HG02623 (cell line): ENCODE measurements at regions not wholly inside any gene's neighbourhood (a gene's known extent, or its start where the extent isn't known, plus 50 kb on each side); places are given as distances from the start of the nearest gene placed in this dataset.
"Not testable (repeated sequence)": the region's sequence is repeated elsewhere in the genome, so short reads cannot be mapped to it uniquely, and the experiment has no call there.

Experiments
- ATAC-seq: cut with Tn5 transposase; IDR thresholded peaks from one replicate; pipeline ENCODE4 v1.9.1; 2021; ENCODE audit warnings: moderate library complexity; ENCODE audit not compliant: unreplicated experiment

GRCh38 chr6:131336596-131336995 is 201.3 kb downstream of the AKAP7 start:
- ATAC-seq, result no peak

- not testable (repeated sequence) for ATAC-seq
Observed at GRCh38 chr6:131346896-131347295, 211.6 kb downstream of the AKAP7 start.

- no peak for ATAC-seq
Observed at GRCh38 chr6:131348572-131348971, 213.3 kb downstream of the AKAP7 start.

- ATAC-seq, result no peak
Observed at GRCh38 chr6:131349199-131349598, 213.9 kb downstream of the AKAP7 start.

- no peak for ATAC-seq
Observed at GRCh38 chr6:131353106-131353505, 217.8 kb downstream of the AKAP7 start.

DNA sequence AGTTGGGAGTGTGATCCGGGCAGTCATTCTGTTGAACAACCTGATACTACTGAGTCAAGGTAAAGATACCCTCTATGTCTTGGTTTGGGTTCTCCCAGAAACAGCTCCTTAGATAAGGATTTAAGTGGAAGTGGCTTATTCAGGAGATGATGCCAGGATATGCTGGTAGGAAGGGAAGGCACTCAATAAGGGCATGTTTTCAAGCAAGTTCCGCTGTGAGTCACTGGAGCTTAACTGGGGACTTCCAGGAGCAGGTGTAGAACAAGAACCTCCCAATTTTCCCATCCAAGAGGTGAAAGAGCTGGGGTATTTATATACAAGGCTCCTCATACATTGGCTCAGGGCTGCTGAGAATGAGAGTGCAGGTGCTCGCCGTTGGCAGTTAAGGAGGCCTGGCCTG is 218.6 kb downstream of the AKAP7 start:
- ATAC-seq, result no peak

DNA sequence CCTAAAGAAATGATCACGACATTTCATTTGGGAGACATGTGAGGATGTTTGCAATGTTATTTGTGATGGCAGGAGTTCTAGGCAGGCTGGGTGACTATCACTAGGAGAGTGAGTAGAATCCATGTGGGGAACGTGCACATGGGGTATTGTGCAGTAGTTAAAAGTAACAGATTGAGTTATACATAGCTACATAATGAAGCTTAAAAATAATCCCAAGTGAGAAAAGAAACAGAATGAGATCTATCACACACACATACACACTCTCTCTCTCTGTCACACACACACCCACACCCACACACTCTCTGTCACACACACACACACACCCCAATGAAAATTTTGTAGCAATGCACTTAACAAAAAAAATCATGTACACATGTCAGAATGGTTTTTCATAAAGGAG is 218.7 kb upstream of the ARG1 start:
- no peak for ATAC-seq

DNA sequence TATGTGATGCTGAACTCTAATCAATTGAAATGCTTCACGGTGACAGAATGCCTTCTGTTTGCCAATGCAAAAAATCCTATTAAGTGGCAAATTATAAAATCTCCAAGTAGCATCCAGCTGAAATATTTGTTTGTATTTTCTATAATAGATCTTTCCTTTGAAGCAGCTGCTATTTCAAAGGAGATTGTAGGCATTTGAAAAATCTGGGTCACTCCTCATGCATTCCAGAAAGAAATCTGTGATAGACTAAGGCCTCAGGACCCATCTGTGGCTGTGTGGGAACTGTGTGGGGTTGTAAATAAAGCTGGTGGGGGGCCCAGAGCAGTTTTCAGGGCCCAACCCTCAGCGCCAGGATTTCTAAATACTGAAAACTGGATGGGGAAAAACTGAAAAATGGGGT is 216.9 kb upstream of the ARG1 start:
- ATAC-seq, result no peak

- no peak for ATAC-seq
Observed at GRCh38 chr6:131357501-131357900, 215.5 kb upstream of the ARG1 start.

GRCh38 chr6:131362070-131362469 is 211.0 kb upstream of the ARG1 start:
- no peak for ATAC-seq

DNA sequence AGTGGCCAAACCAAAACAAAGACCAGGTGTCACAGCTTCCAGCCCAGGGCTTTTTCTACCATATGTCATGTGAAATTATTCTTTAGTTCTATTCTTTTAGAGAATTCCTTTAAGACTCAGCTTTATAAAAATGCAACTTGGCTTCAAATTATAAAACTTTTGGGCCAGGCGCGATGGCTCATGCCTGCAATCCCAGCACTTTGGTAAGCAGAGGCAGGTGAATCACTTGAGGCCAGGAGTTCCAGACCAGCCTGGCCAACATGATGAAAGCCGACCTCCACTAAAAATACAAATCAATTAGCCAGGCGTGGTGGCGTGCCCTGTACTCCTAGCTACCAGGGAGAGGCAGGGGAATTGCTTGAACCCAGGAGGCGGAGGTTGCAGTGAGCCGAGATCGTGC is 210.3 kb upstream of the ARG1 start:
- no peak for ATAC-seq

GRCh38 chr6:131363947-131364834 is 208.8 kb upstream of the ARG1 start:
- no peak for ATAC-seq

GRCh38 chr6:131366223-131366622 is 206.8 kb upstream of the ARG1 start:
- ATAC-seq, result no peak

DNA sequence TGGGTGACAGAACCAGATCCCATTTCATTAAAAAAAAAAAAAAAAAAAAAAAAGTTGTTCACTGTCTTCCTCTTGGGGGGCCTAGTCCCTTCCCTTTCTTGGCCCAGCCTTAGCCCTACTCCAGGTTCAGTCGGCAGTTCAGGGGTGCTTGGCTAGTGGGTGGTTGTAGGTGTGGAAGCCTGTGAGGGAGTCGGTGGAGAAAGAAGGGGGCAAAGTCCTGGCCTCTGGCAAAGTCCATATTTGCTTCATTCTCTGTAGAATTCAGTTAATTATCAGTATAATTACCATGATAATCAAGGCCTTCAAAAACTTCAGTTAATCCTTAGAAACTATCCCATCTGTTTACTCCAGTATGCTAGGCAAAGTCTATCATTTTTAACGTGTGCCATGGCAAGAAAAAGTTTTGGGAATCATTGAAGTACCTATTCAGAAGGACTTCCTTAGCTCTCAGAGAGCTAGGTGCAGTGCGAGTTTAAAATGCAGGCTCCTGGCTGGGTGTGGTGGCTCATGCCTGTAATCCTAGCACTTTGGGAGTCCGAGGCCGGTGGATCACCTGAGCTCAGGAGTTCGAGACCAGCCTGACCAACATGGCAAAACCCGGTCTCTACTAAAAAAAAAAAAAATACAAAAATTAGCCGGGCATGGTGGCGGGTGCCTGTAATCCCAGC is 205.7 kb upstream of the ARG1 start:
- no peak for ATAC-seq

- ATAC-seq, result peak; percentile 77
Observed at GRCh38 chr6:131368198-131368911, 204.7 kb upstream of the ARG1 start.

DNA sequence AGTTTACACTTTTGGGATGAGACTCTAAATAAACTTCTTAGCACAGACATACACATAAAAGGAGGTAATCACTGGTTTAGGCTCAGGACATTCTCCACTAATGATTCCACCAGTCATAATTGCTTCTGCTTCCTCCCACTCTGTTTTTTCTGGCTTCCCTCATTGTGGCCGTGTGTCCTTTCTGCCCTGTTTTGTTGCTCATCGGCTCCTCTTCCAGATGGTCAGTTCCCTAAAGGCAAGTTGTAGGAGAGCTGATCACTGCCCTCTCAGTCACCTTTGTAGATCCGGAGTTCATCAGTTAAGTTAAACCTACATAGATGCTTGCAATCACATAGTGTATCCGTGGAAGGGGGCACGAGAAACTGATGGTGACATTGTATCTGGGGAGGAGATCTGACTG is 200.5 kb upstream of the ARG1 start:
- ATAC-seq, result no peak

GRCh38 chr6:131377112-131377705 is 195.8 kb upstream of the ARG1 start:
- ATAC-seq, result no peak

- ATAC-seq, result no peak
Observed at GRCh38 chr6:131378874-131379273, 194.2 kb upstream of the ARG1 start.

DNA sequence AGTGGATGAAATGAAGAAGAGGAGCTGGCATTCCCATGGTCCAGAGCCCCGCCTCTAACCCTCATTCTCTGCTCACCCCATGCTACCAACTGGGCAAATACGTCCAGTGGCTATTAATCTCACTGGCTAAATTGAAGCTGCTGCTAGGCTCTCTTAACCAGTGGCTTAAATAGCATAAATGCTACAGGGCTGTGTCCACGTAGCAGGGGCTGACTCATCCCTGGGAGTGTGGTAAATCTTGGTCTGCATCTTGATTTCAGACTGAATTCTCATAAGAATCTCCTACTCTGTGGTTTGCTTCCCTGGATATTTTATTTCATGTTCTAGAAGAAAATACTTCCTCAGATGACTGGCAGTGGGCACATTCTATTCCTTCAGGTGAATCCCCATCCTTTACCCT is 193.1 kb upstream of the ARG1 start:
- ATAC-seq, result no peak

DNA sequence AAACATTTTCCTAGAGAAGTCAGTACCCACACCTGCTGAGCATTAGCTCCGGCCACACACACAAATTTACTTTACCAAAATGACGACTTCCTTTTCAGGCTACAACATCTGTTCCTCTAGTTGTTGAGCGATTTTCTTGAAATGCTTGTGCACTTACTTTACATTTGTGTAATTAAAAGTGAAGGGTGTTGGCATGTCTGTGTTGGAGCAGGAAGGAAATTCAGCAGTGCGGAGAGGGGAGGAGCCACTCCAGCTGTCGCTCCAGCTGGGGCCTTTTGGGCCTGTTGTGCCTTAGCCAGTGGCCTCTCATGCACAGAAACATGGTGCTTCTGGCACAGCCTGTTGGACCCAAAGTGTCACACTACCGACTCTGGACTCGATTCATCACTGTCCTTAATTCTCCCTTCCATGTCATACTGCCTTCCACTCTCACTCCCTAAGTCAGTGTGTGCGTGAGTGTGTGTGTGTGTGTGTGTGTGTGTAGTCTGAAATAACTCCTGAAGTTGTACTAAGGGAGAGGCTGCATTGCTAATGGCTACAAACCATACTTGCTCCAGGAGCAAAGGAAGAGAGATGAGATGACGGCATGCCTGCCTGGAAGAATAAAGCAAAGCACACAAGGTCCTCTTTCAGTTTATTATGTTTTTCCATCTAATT is 191.8 kb upstream of the ARG1 start:
- ATAC-seq, result no peak

DNA sequence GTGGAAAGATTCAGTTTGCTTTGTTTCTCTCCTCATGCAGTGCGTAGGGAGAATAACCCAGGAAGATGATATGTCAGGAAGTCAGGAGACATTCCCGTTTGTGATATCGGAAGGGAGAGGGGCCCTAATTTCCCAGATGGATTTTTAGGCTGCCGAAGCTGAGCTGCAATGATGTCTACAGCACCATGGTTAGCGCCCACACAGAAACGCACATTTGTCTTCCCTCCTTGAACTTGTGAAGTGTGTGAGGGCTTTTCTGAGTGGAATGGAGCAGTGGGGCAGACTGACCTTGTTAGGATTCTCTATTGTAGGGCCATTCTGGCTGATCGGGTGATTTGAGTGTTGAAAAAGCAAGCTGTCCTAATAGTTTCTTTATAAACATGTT is 191.3 kb upstream of the ARG1 start:
- no peak for ATAC-seq
